ENCODE measurements at regions not wholly inside any gene's neighbourhood (a gene's known extent, or its start where the extent isn't known, plus 50 kb on each side); places are given as distances from the start of the nearest gene placed in this dataset.

- Histone ChIP-seq H3F3A (ENCODE audit: insufficient read depth, low read depth) (no peaks in the 10 kb centered on the region), H3K9me2 (ENCODE audit: insufficient read depth) (no peaks in the 10 kb centered on the region), H3K27me3 (ENCODE audit: insufficient read depth, low read depth) (peaks cover 96% of the 10 kb centered on the region), H3K79me2 (ENCODE audit: low read depth) (no peaks in the 10 kb centered on the region), H3K4me2 (no peak overlapping the region), H3K4me1 (replicated peaks; ENCODE audit: insufficient read depth) (no peaks in the 10 kb centered on the region), H4K20me1 (ENCODE audit: insufficient read depth) (no peaks in the 10 kb centered on the region), H3K27ac (no peak overlapping the region), H3K9me3 (ENCODE audit: insufficient read depth, low read depth) (no peaks in the 10 kb centered on the region), H2AFZ (no peak overlapping the region), H3K36me3 (ENCODE audit: low read depth) (no peaks in the 10 kb centered on the region), H3K4me3 (no peak overlapping the region)
- intact Hi-C loops (cut with micrococcal nuclease; ENCODE audit: unreplicated experiment), result loop anchor here (5.0 kb wide), 1 partner anchor 583 kb away; no protein-coding TSS in a partner anchor
- DNase-seq, result no peak
- POLR2A ChIA-PET (ENCODE audit: unreplicated experiment), result no interaction called here
- CTCF ChIA-PET, result interaction anchor here (0.6 kb wide), 1 partner anchor 1119 kb away, joined by 3 read pairs; no protein-coding TSS in a partner anchor
- TF ChIP-seq, protein P1, sequence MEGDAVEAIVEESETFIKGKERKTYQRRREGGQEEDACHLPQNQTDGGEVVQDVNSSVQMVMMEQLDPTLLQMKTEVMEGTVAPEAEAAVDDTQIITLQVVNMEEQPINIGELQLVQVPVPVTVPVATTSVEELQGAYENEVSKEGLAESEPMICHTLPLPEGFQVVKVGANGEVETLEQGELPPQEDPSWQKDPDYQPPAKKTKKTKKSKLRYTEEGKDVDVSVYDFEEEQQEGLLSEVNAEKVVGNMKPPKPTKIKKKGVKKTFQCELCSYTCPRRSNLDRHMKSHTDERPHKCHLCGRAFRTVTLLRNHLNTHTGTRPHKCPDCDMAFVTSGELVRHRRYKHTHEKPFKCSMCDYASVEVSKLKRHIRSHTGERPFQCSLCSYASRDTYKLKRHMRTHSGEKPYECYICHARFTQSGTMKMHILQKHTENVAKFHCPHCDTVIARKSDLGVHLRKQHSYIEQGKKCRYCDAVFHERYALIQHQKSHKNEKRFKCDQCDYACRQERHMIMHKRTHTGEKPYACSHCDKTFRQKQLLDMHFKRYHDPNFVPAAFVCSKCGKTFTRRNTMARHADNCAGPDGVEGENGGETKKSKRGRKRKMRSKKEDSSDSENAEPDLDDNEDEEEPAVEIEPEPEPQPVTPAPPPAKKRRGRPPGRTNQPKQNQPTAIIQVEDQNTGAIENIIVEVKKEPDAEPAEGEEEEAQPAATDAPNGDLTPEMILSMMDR (conservative IDR thresholded peaks at IDR 0.05), result no peak
- no peak for TF ChIP-seq EZH2 (IDR thresholded peaks at IDR 0.05; ENCODE audit: low read depth)
- BruUV-seq (replicated peaks), result no TSS peak
Observed at GRCh38 chr12:4859478-4860210, 50.1 kb upstream of the KCNA1 start.

Measured in PC-9 (cell line).